ENCODE measurements at regions not wholly inside any gene's neighbourhood (a gene's known extent, or its start where the extent isn't known, plus 50 kb on each side); places are given as distances from the start of the nearest gene placed in this dataset.
"Not testable (repeated sequence)": the region's sequence is repeated elsewhere in the genome, so short reads cannot be mapped to it uniquely, and the experiment has no call there.

GRCh38 chr2:49714454-49714853 is 560.1 kb upstream of the FSHR start:
- no peaks in the 10 kb centered on the region for H3K9me3 ChIP-seq
- H3K4me1 ChIP-seq: peaks cover 0 to 5% (median 0%) of the 10 kb centered on the region in 3 donors
- no peak for TF ChIP-seq EP300 (IDR thresholded peaks at IDR 0.05)
- TF ChIP-seq POLR2A (IDR thresholded peaks at IDR 0.05): no peak
- TF ChIP-seq POLR2AphosphoS5 (IDR thresholded peaks at IDR 0.05): no peak
- no peak for TF ChIP-seq CTCF (IDR thresholded peaks at IDR 0.05)
- no peak overlapping the region for H3K4me3 ChIP-seq
- no peaks in the 10 kb centered on the region for H3K27me3 ChIP-seq
- WGBS, 2 donors (ENCODE audit: low coverage in 1 of 2): 60% methylated on average over 2 of the region's 2 CpGs; no CpG with 5 or more reads in 1 of the 2 donors
- no peak overlapping the region for H3K27ac ChIP-seq
- no peak for ATAC-seq
- no peaks in the 10 kb centered on the region for H3K36me3 ChIP-seq

- TF ChIP-seq POLR2AphosphoS5 (IDR thresholded peaks at IDR 0.05): no peak
- no peak for TF ChIP-seq EP300 (IDR thresholded peaks at IDR 0.05)
- no peak for TF ChIP-seq POLR2A (IDR thresholded peaks at IDR 0.05)
- no peak for TF ChIP-seq CTCF (IDR thresholded peaks at IDR 0.05)
- H3K4me1 ChIP-seq: no peaks in the 10 kb centered on the region
- ATAC-seq: no peak
- H3K36me3 ChIP-seq: no peaks in the 10 kb centered on the region
- H3K4me3 ChIP-seq: no peak overlapping the region
- H3K27ac ChIP-seq: no peak overlapping the region
- WGBS, 2 donors (ENCODE audit: low coverage in 1 of 2): 78 to 94% methylated on average over 3 of the region's 3 CpGs
- H3K27me3 ChIP-seq: no peaks in the 10 kb centered on the region
- no peaks in the 10 kb centered on the region for H3K9me3 ChIP-seq
Measured at GRCh38 chr2:49702740-49703139, 548.4 kb upstream of the FSHR start.

GRCh38 chr2:49693961-49694360 is 539.6 kb upstream of the FSHR start:
- H3K4me3 ChIP-seq: no peak overlapping the region
- H3K27me3 ChIP-seq: no peaks in the 10 kb centered on the region
- no peak for ATAC-seq
- no peaks in the 10 kb centered on the region for H3K9me3 ChIP-seq
- H3K4me1 ChIP-seq: no peaks in the 10 kb centered on the region
- TF ChIP-seq POLR2A (IDR thresholded peaks at IDR 0.05) (no peak), POLR2AphosphoS5 (IDR thresholded peaks at IDR 0.05) (no peak), CTCF (IDR thresholded peaks at IDR 0.05) (no peak), EP300 (IDR thresholded peaks at IDR 0.05) (no peak)
- H3K27ac ChIP-seq: no peak overlapping the region
- no peaks in the 10 kb centered on the region for H3K36me3 ChIP-seq

- not testable (repeated sequence) for H3K36me3 ChIP-seq, H3K4me3 ChIP-seq, H3K27ac ChIP-seq, H3K4me1 ChIP-seq, H3K27me3 ChIP-seq, H3K9me3 ChIP-seq, ATAC-seq
- 95 to 100% methylated on average over 2 of the region's 2 CpGs for WGBS, 2 donors (ENCODE audit: low coverage in 1 of 2)
Measured at GRCh38 chr2:49692022-49692421, 537.7 kb upstream of the FSHR start.

GRCh38 chr2:49687918-49688317 is 533.6 kb upstream of the FSHR start:
- no peak for ATAC-seq
- WGBS, 2 donors (ENCODE audit: low coverage in 1 of 2): 58 to 89% methylated on average over 1 of the region's 1 CpG

More at GRCh38 chr2:49687918-49688317, 533.6 kb upstream of the FSHR start:
- no peaks in the 10 kb centered on the region for H3K27me3 ChIP-seq
- H3K4me1 ChIP-seq: no peaks in the 10 kb centered on the region
- H3K36me3 ChIP-seq: no peaks in the 10 kb centered on the region
- no peak overlapping the region for H3K4me3 ChIP-seq
- TF ChIP-seq POLR2AphosphoS5 (IDR thresholded peaks at IDR 0.05) (no peak), EP300 (IDR thresholded peaks at IDR 0.05) (no peak), POLR2A (IDR thresholded peaks at IDR 0.05) (no peak), CTCF (IDR thresholded peaks at IDR 0.05) (peak; percentile 39 to 55 (median 46))
- H3K27ac ChIP-seq: no peak overlapping the region
- H3K9me3 ChIP-seq: no peaks in the 10 kb centered on the region
